ENCODE measurements at regions not wholly inside any gene's neighbourhood (a gene's known extent, or its start where the extent isn't known, plus 50 kb on each side); places are given as distances from the start of the nearest gene placed in this dataset.

GRCh38 chr4:147313108-147313507 lies 167.8 kb upstream of the EDNRA start:
- TF ChIP-seq CTCF (conservative IDR thresholded peaks at IDR 0.05; ENCODE audit: low read length) (no peak), EZH2phosphoT487 (IDR thresholded peaks at IDR 0.05; ENCODE audit: borderline replicate concordance) (no peak)

All from Loucy (cell line).